CD4-positive, CD25-positive, alpha-beta regulatory T cell (primary cell): ENCODE measurements at regions not wholly inside any gene's neighbourhood (a gene's known extent, or its start where the extent isn't known, plus 50 kb on each side); places are given as distances from the start of the nearest gene placed in this dataset.

ENCODE experiments used
- ATAC-seq, 2 donors: fragments of 150-1000 bp; cut with Tn5 transposase; one replicate each; pipeline ENCODE4 v1.10.0; 2021; ENCODE audit warnings: low read depth in 2 of 2, moderate number of reproducible peaks in 2 of 2, moderate library complexity in 1 of 2
- DNase-seq, 3 donors: peaks; one replicate each; pipeline versions ENCODE4 v3.0.0 to v3.0.0-alpha.2; 2012 to 2022; ENCODE audit warnings: mixed read lengths in 1 of 3
- H3K27ac ChIP-seq: one replicate; pipeline ENCODE4 v1.7.0; 2013; ENCODE audit warnings: mild to moderate bottlenecking, low read length; ENCODE audit not compliant: insufficient read depth, poor library complexity, severe bottlenecking
- H3K27me3 ChIP-seq: one replicate; pipeline ENCODE4 v1.7.0; 2013; ENCODE audit warnings: low read length; ENCODE audit not compliant: control insufficient read depth, insufficient read depth
- H3K36me3 ChIP-seq: one replicate; pipeline ENCODE4 v1.7.0; 2013; ENCODE audit warnings: mild to moderate bottlenecking, low read length, moderate library complexity; ENCODE audit not compliant: control insufficient read depth, insufficient read depth
- H3K4me1 ChIP-seq: 2 replicates; pipeline ENCODE4 v1.7.0; 2013; ENCODE audit warnings: mild to moderate bottlenecking, low read length; ENCODE audit not compliant: insufficient read depth, control insufficient read depth, poor library complexity, severe bottlenecking
- H3K4me3 ChIP-seq: one replicate; pipeline ENCODE4 v1.7.0; 2013; ENCODE audit warnings: low read depth, mild to moderate bottlenecking, low read length, moderate library complexity
- H3K9me3 ChIP-seq, 2 experiments: 1 replicate in 1 of 2; 2 replicates in 1 of 2; pipeline ENCODE4 v1.7.0; 2013; ENCODE audit warnings: low read length in 2 of 2, mild to moderate bottlenecking in 1 of 2, moderate library complexity in 1 of 2; ENCODE audit not compliant: control insufficient read depth in 2 of 2
- H3K27ac Mint-ChIP-seq, 3 donors: one replicate each; pipeline ENCODE4 v1.8.0; 2020 to 2022; ENCODE audit warnings: mild to moderate bottlenecking in 3 of 3, mixed read lengths in 3 of 3, moderate library complexity in 2 of 3
- H3K27me3 Mint-ChIP-seq: one replicate; pipeline ENCODE4 v1.8.0; 2022; ENCODE audit warnings: mild to moderate bottlenecking, mixed read lengths
- H3K36me3 Mint-ChIP-seq: one replicate; pipeline ENCODE4 v1.8.0; 2020; ENCODE audit warnings: mixed read lengths
- H3K4me1 Mint-ChIP-seq, 4 donors: one replicate each; pipeline ENCODE4 v1.8.0; 2020 to 2022; ENCODE audit warnings: mixed read lengths in 4 of 4, mild to moderate bottlenecking in 1 of 4
- H3K4me3 Mint-ChIP-seq, 4 donors: one replicate each; pipeline ENCODE4 v1.8.0; 2020 to 2022; ENCODE audit warnings: mild to moderate bottlenecking in 4 of 4, mixed read lengths in 4 of 4, moderate library complexity in 3 of 4
- H3K9me3 Mint-ChIP-seq, 7 donors: one replicate each; pipeline ENCODE4 v1.8.0; 2020 to 2022; ENCODE audit warnings: mixed read lengths in 7 of 7, mild to moderate bottlenecking in 3 of 7, moderate library complexity in 2 of 7

DNA sequence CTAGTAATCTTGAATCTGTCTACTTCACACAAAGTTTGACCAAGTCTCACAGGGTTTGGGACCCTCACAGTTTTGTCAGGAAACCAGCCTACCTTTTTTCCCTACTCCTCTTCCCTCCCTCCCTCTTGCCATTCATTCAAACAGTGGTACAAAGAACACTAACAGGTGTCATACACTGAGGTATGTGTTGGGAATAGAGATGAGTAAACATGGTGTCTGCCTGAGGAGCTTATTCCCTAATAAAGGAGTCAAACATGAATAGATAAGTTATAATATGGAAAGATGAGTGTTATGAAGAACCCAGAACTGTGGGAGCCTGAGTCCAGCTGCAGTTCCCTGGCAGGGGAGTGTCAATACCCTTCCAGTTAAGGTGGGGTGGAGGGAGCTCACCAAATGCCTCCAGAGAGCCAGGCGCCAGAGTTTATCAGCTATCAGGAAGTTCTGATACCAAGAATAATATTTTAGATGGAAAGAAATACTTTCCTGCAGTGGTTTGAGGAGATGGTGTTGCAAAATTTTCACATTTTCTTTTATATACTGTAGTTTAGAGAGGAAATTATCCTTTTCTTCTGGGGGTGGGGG, 183.4 kb upstream of the NR3C1 start:
- Histone ChIP-seq H3K36me3 (no peaks in the 10 kb centered on the region), H3K27ac (no peak overlapping the region), H3K4me1 (no peaks in the 10 kb centered on the region), H3K9me3 (no peaks in the 10 kb centered on the region), H3K27me3 (no peaks in the 10 kb centered on the region), H3K4me3 (no peak overlapping the region)
- H3K36me3 Mint-ChIP-seq: no peaks in the 10 kb centered on the region
- H3K27ac Mint-ChIP-seq: no peak overlapping the region
- no peak overlapping the region for H3K4me3 Mint-ChIP-seq
- H3K4me1 Mint-ChIP-seq: peaks cover 0 to 21% (median 5%) of the 10 kb centered on the region in 4 donors
- H3K27me3 Mint-ChIP-seq: peaks cover 9% of the 10 kb centered on the region
- DNase-seq (no peak), ATAC-seq (no peak)
- H3K9me3 Mint-ChIP-seq: peaks cover 0 to 2% (median 0%) of the 10 kb centered on the region in 7 donors

DNA sequence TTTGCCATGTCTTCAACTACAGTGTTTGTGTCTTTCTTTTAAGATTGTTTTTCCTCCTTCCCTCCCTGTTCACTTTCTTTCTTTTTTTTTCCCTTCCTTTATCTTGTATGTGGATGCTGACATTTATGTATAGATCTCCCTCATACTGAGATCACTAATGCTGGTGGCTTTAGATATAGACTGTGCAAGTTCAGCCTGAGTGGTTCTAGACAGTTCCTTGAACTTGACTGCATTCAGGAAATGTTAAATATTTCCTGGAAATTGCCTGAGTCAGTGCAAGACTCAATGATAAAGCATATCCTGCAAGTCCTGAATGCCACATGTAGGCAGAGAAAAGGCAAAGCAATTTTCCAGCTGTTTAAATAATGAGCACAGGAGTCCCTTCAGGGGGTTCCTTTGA, 182.5 kb upstream of the NR3C1 start:
- peaks cover 0 to 23% (median 5%) of the 10 kb centered on the region in 4 donors for H3K4me1 Mint-ChIP-seq
- no peak overlapping the region for H3K4me3 Mint-ChIP-seq
- no peaks in the 10 kb centered on the region for H3K36me3 ChIP-seq

DNA sequence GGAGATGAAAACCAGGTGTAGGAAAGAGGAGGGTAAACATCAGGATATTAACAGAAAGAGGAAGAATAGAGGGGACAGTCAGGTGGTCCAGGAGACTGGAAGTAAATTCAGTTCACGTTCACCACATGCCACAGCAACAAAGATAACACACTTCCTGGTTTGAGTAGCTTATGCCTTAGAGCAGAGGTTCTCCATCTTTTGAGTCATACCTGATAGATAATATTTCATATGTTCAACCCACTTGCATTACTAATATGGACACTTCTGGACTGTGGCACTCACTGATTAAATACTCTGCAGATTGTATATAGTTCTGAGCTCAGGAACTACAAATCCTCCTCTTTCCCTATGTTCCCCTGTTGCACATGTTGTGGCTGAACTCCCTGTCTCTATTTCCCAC, 179.9 kb upstream of the NR3C1 start:
- no peak for DNase-seq
- no peaks in the 10 kb centered on the region for H3K27me3 ChIP-seq
- peaks cover 9% of the 10 kb centered on the region for H3K27me3 Mint-ChIP-seq
- no peak overlapping the region for H3K27ac ChIP-seq
- peaks cover 0 to 18% (median 5%) of the 10 kb centered on the region in 4 donors for H3K4me1 Mint-ChIP-seq
- ATAC-seq: no peak
- H3K36me3 Mint-ChIP-seq: no peaks in the 10 kb centered on the region
- H3K4me3 Mint-ChIP-seq: no peak overlapping the region
- no peaks in the 10 kb centered on the region for H3K9me3 ChIP-seq
- H3K36me3 ChIP-seq: no peaks in the 10 kb centered on the region
- peaks cover 0 to 4% (median 0%) of the 10 kb centered on the region in 7 donors for H3K9me3 Mint-ChIP-seq
- no peaks in the 10 kb centered on the region for H3K4me1 ChIP-seq
- H3K4me3 ChIP-seq: no peak overlapping the region
- peak overlapping the region in 1 of 3 donors; percentile 14 for H3K27ac Mint-ChIP-seq

More for the DNA sequence above, 182.5 kb upstream of the NR3C1 start:
- Histone ChIP-seq H3K4me3 (no peak overlapping the region), H3K4me1 (no peaks in the 10 kb centered on the region), H3K27ac (no peak overlapping the region), H3K27me3 (no peaks in the 10 kb centered on the region), H3K9me3 (no peaks in the 10 kb centered on the region)
- peak in 1 of 3 donors; percentile 76 for DNase-seq
- no peaks in the 10 kb centered on the region for H3K36me3 Mint-ChIP-seq
- ATAC-seq: peak; percentile 36 to 43
- H3K27me3 Mint-ChIP-seq: peaks cover 9% of the 10 kb centered on the region
- peaks cover 0 to 2% (median 0%) of the 10 kb centered on the region in 7 donors for H3K9me3 Mint-ChIP-seq
- peak overlapping the region in 1 of 3 donors; percentile 17 for H3K27ac Mint-ChIP-seq

DNA sequence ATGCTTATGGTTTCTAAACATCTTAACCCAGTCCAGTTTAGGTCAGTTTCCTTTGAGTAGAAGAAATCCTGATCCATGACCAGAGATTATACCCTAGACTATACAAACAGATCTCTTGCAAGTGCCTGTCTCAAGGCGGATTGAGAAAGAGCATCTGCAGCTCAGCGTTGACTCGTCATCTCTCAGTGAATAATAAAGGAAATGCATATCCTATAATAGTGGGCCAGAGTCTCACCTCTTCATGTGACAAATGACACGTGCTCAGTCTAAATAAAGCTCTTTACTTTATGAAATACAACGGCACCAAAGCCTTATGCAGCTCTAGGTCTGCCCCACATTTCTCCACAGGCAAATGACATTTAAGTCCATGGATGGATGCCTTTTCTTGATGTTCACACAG, 179.4 kb upstream of the NR3C1 start:
- no peak overlapping the region for H3K4me3 Mint-ChIP-seq
- Histone ChIP-seq H3K4me3 (no peak overlapping the region), H3K4me1 (no peaks in the 10 kb centered on the region), H3K27ac (no peak overlapping the region), H3K27me3 (no peaks in the 10 kb centered on the region), H3K9me3 (no peaks in the 10 kb centered on the region), H3K36me3 (no peaks in the 10 kb centered on the region)
- DNase-seq (no peak), ATAC-seq (peak in 1 of 2 donors; percentile 70)
- peaks cover 0 to 17% (median 5%) of the 10 kb centered on the region in 4 donors for H3K4me1 Mint-ChIP-seq
- peak overlapping the region in 1 of 3 donors; percentile 20 for H3K27ac Mint-ChIP-seq
- H3K27me3 Mint-ChIP-seq: peaks cover 9% of the 10 kb centered on the region
- no peaks in the 10 kb centered on the region for H3K36me3 Mint-ChIP-seq
- peaks cover 0 to 4% (median 0%) of the 10 kb centered on the region in 7 donors for H3K9me3 Mint-ChIP-seq

DNA sequence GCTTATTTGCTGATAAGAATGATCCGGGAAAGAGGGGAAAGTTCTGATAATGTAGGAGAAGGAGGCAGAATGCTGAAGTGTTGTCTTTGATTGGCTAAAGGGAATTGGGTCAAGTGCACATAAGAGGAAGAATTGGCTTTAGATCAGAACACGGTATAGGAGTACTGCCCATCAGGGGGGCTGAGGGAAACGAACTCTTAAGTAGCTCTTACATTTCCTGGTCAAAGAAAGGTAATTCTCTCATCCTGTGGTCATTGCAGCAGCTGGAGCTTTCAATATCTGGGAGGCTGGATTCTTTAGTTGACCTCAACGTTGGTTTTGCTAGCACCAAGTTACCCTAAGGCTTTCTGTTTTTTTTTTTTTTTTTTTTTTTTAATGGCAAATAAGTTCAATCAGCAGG, 178.7 kb upstream of the NR3C1 start:
- no peak overlapping the region for H3K27ac ChIP-seq
- DNase-seq: no peak
- H3K4me3 Mint-ChIP-seq: no peak overlapping the region
- H3K27me3 Mint-ChIP-seq: peaks cover 6% of the 10 kb centered on the region
- no peaks in the 10 kb centered on the region for H3K36me3 ChIP-seq
- H3K9me3 ChIP-seq: no peaks in the 10 kb centered on the region
- no peaks in the 10 kb centered on the region for H3K36me3 Mint-ChIP-seq
- no peaks in the 10 kb centered on the region for H3K27me3 ChIP-seq
- peaks cover 0 to 2% (median 0%) of the 10 kb centered on the region in 7 donors for H3K9me3 Mint-ChIP-seq
- H3K27ac Mint-ChIP-seq: no peak overlapping the region
- H3K4me1 Mint-ChIP-seq: peaks cover 0 to 17% (median 5%) of the 10 kb centered on the region in 4 donors
- no peak overlapping the region for H3K4me3 ChIP-seq
- ATAC-seq: no peak
- no peaks in the 10 kb centered on the region for H3K4me1 ChIP-seq

DNA sequence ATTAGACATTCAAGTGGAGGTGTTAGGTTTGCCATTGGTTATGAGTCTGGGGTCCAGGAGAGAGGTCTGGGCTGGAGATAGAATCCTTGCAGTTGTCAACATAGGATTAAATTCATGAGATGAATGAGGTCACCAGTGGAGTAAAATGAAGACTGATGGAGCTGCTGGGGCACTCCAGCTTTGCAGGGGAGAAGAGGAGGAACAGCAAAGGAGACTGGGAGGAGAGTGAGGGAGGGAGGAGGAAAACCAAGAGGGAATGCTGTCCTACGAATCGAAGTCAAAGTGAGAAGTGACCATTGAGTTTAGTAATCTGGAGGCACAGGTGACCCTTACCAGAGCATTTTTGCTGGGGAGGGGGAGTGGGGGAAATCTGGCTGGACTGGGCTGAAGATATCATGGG, 178.2 kb upstream of the NR3C1 start:
- H3K4me1 Mint-ChIP-seq: peaks cover 0 to 17% (median 5%) of the 10 kb centered on the region in 4 donors
- Histone ChIP-seq H3K4me1 (no peaks in the 10 kb centered on the region), H3K9me3 (no peaks in the 10 kb centered on the region), H3K27me3 (no peaks in the 10 kb centered on the region), H3K36me3 (no peaks in the 10 kb centered on the region), H3K4me3 (no peak overlapping the region), H3K27ac (no peak overlapping the region)
- no peak overlapping the region for H3K27ac Mint-ChIP-seq
- H3K9me3 Mint-ChIP-seq: peaks cover 0 to 2% (median 0%) of the 10 kb centered on the region in 7 donors
- no peak for DNase-seq
- H3K36me3 Mint-ChIP-seq: no peaks in the 10 kb centered on the region
- H3K27me3 Mint-ChIP-seq: peaks cover 6% of the 10 kb centered on the region
- ATAC-seq: no peak
- H3K4me3 Mint-ChIP-seq: no peak overlapping the region

DNA sequence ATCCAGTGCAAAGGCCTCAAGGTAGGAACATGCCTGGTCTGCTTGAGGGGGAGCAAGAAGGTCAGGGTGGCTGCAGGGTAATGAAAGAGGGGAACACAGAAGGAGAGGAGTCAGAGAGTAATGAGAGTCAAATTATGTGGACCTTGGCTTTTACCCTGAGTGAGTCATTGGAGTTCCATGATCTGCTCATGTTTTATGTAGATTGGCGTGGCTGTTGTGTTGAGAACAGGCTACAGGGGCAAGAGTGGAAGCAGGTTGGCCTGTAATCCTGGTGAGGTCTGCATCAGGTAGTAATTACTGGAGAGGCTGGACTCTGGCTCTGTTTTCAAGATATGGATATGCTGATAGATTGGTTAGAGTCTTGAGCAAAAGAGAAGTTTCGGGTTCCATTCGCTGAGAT, 177.7 kb upstream of the NR3C1 start:
- Histone ChIP-seq H3K9me3 (no peaks in the 10 kb centered on the region), H3K4me3 (no peak overlapping the region), H3K27me3 (no peaks in the 10 kb centered on the region), H3K27ac (no peak overlapping the region), H3K36me3 (no peaks in the 10 kb centered on the region), H3K4me1 (no peaks in the 10 kb centered on the region)
- Mint-ChIP-seq H3K27me3 (peaks cover 6% of the 10 kb centered on the region), H3K4me3 (no peak overlapping the region), H3K36me3 (no peaks in the 10 kb centered on the region), H3K27ac (peak overlapping the region in 1 of 3 donors; percentile 2), H3K9me3 (peaks cover 0 to 2% (median 0%) of the 10 kb centered on the region in 7 donors), H3K4me1 (peaks cover 0 to 17% (median 4%) of the 10 kb centered on the region in 4 donors)
- no peak for ATAC-seq
- DNase-seq: no peak
